GM12891 (cell line): ENCODE measurements at regions not wholly inside any gene's neighbourhood (a gene's known extent, or its start where the extent isn't known, plus 50 kb on each side); places are given as distances from the start of the nearest gene placed in this dataset.

Source experiments
- DNase-seq: peaks from one replicate; pipeline ENCODE4 v3.0.0; 2011; ENCODE audit warnings: low spot score; ENCODE audit not compliant: insufficient read length
- FAIRE-seq: peaks from 2 replicates; lab custom pipeline; 2011; peaks lifted over from hg19 to GRCh38; lab: Jason Lieb, UNC
- PAX5 ChIP-seq: IDR thresholded peaks from 2 replicates; pipeline ENCODE4 v1.6.1; 2011; ENCODE audit warnings: low read length, moderate library complexity, mild to moderate bottlenecking; ENCODE audit not compliant: insufficient read depth, severe bottlenecking
- POLR2A ChIP-seq: IDR thresholded peaks from 2 replicates; pipeline ENCODE4 v1.6.1; 2011; ENCODE audit warnings: low read depth, low read length, control low read depth
- POLR2AphosphoS5 ChIP-seq: IDR thresholded peaks from 2 replicates; pipeline ENCODE4 v1.6.1; 2011; ENCODE audit warnings: low read depth, low read length, control low read depth
- POU2F2 ChIP-seq: IDR thresholded peaks from 2 replicates; pipeline ENCODE4 v1.6.1; 2011; ENCODE audit warnings: low read depth, mild to moderate bottlenecking, control low read depth, low read length, moderate library complexity
- SPI1 ChIP-seq: IDR thresholded peaks from 2 replicates; pipeline ENCODE4 v1.6.1; 2011; ENCODE audit warnings: low read depth, low read length, control low read depth
- TAF1 ChIP-seq: IDR thresholded peaks from 2 replicates; pipeline ENCODE4 v1.6.1; 2011; ENCODE audit warnings: low read depth, low read length, control low read depth

GRCh38 chr12:67572492-67572891, 76.1 kb upstream of the DYRK2 start:
- DNase-seq (no peak), FAIRE-seq (no peak)
- TF ChIP-seq POLR2AphosphoS5: no peak
- TF ChIP-seq PAX5: no peak
- no peak for TF ChIP-seq POU2F2
- TF ChIP-seq POLR2A: no peak
- no peak for TF ChIP-seq SPI1

- no peak for FAIRE-seq
- DNase-seq: no peak
- no peak for TF ChIP-seq SPI1
These were observed 75.0 kb upstream of the DYRK2 start for GRCh38 chr12:67573566-67573965.

- FAIRE-seq (no peak), DNase-seq (no peak)
- TF ChIP-seq POU2F2: no peak
- no peak for TF ChIP-seq PAX5
- no peak for TF ChIP-seq SPI1
- TF ChIP-seq POLR2A: no peak
- TF ChIP-seq TAF1: no peak
- no peak for TF ChIP-seq POLR2AphosphoS5
These were observed 69.4 kb upstream of the DYRK2 start for GRCh38 chr12:67578976-67579661.

- DNase-seq (no peak), FAIRE-seq (no peak)
- TF ChIP-seq POLR2AphosphoS5 (no peak), PAX5 (no peak), POLR2A (no peak), SPI1 (no peak), POU2F2 (no peak), TAF1 (no peak)
These were observed 68.9 kb upstream of the DYRK2 start for GRCh38 chr12:67579662-67580003.

- TF ChIP-seq TAF1: no peak
- TF ChIP-seq SPI1: no peak
- TF ChIP-seq PAX5: no peak
- FAIRE-seq (no peak), DNase-seq (no peak)
These were observed 66.2 kb upstream of the DYRK2 start for GRCh38 chr12:67582238-67582834.

GRCh38 chr12:67582844-67583243, 65.7 kb upstream of the DYRK2 start:
- no peak for DNase-seq
- FAIRE-seq: no peak
- TF ChIP-seq SPI1 (no peak), PAX5 (no peak), TAF1 (no peak), POU2F2 (no peak), POLR2AphosphoS5 (no peak), POLR2A (no peak)

GRCh38 chr12:67586951-67587350, 61.6 kb upstream of the DYRK2 start:
- no peak for FAIRE-seq
- DNase-seq: no peak
- TF ChIP-seq TAF1: no peak
- no peak for TF ChIP-seq PAX5
- TF ChIP-seq POU2F2: no peak
- no peak for TF ChIP-seq POLR2A
- no peak for TF ChIP-seq SPI1
- no peak for TF ChIP-seq POLR2AphosphoS5

- DNase-seq: no peak
- FAIRE-seq: no peak
- TF ChIP-seq TAF1: no peak
- TF ChIP-seq POLR2AphosphoS5: no peak
- no peak for TF ChIP-seq POU2F2
- no peak for TF ChIP-seq POLR2A
- no peak for TF ChIP-seq SPI1
These were observed 59.5 kb upstream of the DYRK2 start for GRCh38 chr12:67589078-67589477.

- FAIRE-seq (no peak), DNase-seq (no peak)
- TF ChIP-seq POLR2A: no peak
These were observed 58.3 kb upstream of the DYRK2 start for GRCh38 chr12:67590149-67590790.

- TF ChIP-seq POLR2AphosphoS5 (no peak), POLR2A (no peak), TAF1 (no peak), POU2F2 (no peak), PAX5 (no peak), SPI1 (no peak)
- DNase-seq: peak; percentile 4
- peak; percentile 33 for FAIRE-seq
These were observed 56.1 kb upstream of the DYRK2 start for GRCh38 chr12:67592228-67593011.

GRCh38 chr12:67593041-67593440, 55.5 kb upstream of the DYRK2 start:
- no peak for DNase-seq
- no peak for TF ChIP-seq POLR2AphosphoS5
- TF ChIP-seq POLR2A: no peak
- no peak for TF ChIP-seq SPI1
- no peak for TF ChIP-seq PAX5
- no peak for TF ChIP-seq POU2F2
- no peak for TF ChIP-seq TAF1
- no peak for FAIRE-seq
